ENCODE measurements at regions not wholly inside any gene's neighbourhood (a gene's known extent, or its start where the extent isn't known, plus 50 kb on each side); places are given as distances from the start of the nearest gene placed in this dataset.

GRCh38 chr17:77867976-77868713, 90.4 kb upstream of the TNRC6C start:
- DNase-seq: no peak

GRCh38 chr17:77869041-77869599, 89.4 kb upstream of the TNRC6C start:
- no peak for DNase-seq

GRCh38 chr17:77869665-77870132, 88.8 kb upstream of the TNRC6C start:
- DNase-seq: no peak

DNA sequence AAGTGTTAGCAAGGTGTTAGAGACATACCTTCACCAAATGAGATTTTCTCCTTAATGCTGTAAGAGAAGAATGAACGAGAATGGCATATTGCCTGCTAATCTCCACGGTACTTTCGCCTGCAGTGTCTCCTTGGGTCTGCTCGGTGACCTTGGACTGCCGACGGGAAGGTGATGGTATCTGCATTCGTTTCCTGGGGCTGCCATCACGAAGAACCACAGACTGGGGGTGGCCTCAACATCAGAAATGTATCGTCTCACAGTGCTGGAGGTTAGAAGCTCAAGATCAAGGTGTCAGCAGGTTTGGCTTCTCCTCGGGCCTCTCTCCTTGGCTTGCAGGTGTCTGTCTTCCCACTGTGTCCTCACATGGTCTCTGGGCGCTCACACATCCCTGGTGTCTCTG, 86.3 kb upstream of the TNRC6C start:
- DNase-seq: no peak

- no peak for DNase-seq
These were observed 85.6 kb upstream of the TNRC6C start for GRCh38 chr17:77872714-77873499.

- DNase-seq: no peak
These were observed 84.8 kb upstream of the TNRC6C start for GRCh38 chr17:77873500-77874302.

DNA sequence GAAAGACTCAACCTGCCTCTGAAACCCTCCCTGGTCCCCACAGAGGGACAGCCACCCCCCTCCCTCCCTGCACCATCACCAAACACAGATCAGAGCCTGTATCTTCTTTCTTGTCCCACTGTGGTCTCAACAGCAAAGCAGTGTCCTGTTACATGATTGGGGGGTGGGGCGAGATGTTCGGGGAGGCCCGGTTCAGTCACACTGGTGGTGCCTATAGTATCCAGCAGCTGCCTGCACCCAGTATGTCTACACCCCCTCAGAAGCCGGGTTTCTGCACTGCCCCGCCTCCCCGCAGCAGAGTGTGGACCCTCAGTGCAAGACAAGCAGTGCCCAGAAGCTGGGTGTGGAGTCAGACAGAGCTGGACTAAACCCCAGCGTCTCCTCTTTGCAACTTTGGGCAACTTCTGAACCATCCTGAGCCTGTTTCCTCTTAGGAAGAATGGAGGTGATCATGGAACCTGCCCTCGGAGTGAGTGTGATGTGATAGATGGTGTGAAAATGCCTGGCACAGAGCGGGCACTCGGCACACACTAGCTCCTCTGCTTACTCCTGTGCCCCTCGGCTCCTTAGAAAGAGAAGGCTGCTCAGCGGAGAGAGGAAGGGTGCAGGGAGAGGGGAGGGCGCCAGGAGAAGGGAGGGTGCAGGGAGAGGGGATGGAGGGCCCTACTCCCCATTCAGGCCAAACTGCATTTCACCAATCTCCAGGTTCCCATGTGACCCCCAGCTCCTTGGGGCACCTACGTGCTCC, 84.0 kb upstream of the TNRC6C start:
- DNase-seq: no peak

GRCh38 chr17:77875051-77875780, 83.3 kb upstream of the TNRC6C start:
- no peak for DNase-seq

DNA sequence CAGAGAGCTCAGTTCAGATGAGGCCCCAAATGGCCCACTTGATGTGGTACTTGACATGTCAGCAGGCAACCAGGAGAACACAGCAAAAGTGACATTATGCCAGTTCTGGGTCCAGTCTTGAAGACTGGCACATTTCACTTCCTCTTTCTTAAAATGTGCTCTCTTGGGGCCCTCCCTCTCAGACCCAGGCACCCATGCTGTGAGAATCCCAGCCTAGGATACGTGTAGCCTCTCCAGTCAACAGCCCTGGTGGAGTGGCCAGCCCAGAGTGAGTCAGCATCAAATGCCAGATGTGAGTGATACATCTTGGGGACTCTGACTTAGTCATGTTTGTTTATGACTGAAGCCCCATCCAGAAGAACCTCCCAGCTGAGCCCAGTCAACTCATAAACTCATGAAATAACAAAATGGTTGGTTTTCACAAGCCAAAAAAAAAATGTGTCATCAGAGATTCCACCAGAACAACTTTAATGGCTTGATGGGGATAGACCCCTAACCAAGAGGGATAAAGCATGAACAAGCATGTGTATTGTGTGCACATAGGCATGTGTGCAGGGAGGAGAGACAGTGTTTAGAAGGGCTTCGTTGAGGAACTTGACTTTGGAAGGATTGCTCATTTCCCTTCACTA, 82.5 kb upstream of the TNRC6C start:
- no peak for DNase-seq

- DNase-seq: no peak
These were observed 81.5 kb upstream of the TNRC6C start for GRCh38 chr17:77877036-77877435.

DNA sequence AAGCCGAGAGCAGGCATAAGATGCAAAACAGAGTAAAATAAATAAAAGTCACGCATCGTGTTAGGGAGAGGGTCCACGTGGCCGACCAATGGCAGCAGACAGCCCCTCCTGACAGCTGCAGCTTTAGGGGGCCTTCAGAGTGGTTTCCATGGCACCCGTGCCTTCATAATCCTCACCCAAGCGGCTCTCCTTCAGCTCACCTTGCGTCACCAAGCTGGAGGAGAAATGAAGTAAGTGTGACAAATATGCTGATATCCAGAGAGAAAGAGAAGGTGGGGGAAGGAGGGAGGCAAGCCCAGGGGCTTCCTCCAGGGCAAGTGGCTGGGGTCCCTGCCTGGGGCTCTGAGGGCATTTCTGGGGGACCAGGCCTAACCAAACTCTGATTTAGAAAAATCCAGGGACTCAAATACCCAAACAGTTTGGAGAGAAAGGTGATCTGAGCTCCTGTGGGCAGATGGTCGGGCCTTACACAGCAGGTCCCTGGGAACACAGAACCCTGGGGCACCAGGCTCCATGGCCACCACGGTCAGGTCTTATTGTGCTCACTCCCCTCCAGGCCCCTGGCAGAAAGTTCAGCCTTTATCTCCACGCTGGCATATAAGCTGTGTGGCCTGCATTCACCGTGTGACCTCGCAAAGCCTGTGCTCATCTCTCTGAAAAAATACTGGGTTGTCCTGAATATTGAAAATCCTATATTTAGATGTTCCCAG, 80.7 kb upstream of the TNRC6C start:
- no peak for DNase-seq

DNA sequence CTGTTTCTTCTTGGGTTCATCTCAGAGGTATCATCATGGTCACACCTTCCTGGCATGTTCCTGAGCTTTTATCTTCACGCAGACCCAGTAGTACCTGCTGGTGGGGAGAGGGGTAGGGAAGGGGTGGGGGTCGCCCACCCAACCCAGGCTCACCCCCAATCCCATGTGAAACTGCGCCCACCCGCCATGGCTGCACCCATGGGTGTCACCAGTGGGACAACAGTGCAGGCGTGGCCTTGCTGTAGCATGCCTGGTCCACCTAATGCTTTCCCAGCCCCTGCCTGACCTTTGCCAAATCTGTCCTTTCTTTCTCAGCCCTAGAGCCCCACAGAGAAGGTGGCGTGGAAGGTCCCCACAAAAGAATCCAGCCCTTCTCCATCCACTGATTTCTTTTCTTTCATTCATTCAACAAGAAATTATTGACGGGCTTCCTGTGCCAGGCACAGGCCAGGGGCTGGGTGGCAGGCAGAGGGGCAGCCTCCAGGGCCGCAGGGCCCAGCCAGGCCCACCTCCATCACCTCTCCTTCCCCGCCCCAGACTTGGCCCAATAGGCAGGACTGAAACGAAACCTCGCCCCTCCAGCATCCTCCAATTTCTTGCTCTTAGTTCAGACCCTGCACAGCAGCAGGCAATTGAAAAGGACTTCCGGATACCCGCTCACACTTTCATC, 79.1 kb upstream of the TNRC6C start:
- DNase-seq: no peak

GRCh38 chr17:77879896-77880280, 78.6 kb upstream of the TNRC6C start:
- DNase-seq: no peak

DNA sequence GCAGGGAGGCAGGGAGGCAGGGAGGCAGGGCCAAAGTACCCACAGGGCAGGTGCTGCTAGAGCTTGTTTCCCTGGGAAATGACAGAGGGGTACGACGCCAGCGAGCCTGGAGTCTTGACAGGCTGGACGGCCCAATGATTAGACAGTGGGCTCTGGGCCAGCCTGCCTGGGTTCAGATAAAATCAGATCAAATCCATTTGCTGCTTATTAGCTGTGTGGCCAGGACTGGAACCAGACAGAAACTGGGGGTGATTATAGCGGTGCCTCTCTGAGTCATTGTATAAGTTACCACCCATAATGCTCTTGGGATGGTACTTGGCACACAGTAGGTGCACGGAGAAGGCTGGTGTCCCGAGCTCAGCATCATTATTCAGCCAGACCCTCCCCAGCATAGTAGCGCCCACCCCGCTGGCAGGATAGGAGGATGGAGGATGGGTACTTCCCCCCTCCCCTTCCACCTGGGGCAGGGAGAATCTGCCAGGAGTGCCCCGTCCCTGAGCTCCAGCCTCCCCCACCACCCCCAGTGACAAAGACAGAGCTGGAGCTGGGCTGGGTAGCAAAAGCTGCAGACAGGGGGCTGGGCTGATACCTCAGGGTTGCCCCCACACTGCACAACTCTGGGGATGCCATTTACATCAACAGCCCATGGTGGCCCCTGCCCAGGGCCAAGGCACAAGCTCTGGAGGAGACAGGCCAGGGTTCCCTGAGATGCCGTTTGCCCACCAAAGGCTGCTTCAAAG, 77.6 kb upstream of the TNRC6C start:
- no peak for DNase-seq

DNA sequence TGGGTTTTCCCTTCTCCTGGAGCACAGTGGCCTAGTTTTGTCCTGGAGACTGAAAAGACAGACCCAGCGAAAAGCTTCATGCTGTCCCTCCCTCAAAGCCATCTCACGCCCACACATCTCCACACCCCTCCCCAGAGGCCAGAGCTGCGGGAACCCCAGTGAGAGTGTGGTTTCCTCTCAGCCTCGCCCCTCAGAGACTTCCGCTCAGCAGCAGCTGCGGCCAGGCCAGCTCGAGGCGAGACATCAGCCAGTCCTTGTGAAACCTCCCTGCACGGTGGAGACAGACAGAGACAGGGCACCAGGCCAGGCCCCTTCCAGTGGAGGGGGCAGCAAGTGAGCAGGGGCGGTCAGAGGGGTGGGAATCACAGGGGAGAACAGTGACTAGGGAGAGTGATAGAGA, 77.0 kb upstream of the TNRC6C start:
- DNase-seq: no peak

DNA sequence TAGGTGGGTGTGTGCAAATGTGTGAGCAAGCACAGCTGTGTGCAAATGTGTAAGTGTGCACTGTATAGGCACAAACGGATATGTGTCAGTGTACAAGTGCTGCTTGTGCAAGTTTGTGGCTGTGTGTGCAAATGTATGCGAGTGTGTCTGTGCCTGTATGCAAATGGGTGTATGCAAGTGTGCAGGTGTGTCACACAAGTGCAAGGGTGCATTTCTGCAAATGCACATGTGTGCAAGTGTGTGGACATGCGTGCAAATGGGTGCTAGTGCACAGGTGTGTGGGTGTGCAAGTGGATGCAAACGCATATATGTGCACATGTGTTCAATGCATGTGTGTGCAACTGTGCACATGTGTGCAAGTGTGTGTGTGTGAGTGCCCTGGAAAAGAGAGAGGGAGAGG, 76.5 kb upstream of the TNRC6C start:
- DNase-seq: no peak

- no peak for DNase-seq
These were observed 75.9 kb upstream of the TNRC6C start for GRCh38 chr17:77882481-77883212.

DNA sequence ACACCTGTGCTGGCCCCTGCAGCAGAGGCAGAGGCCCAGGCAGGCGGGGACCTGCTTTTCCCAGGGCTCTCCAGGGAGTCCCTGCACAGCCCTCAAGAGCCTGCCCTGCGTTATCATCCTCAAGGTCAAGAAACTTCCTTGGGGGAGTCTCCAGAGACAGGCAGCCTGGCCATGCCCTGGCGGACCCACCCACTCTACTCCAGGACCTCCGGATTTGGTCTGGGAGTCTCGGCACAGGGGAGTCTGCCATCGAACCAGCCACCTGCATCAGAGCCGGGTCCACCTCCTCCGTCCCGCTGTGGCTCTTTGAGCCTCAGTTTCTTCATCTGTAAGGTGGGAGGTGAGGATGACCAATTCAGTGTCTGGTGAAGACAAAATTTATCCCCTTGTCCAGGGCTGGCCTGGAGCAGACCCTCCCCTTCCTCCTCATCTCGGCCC, 75.3 kb upstream of the TNRC6C start:
- DNase-seq: no peak
